IMR-90 (cell line): ENCODE measurements at regions not wholly inside any gene's neighbourhood (a gene's known extent, or its start where the extent isn't known, plus 50 kb on each side); places are given as distances from the start of the nearest gene placed in this dataset.

Experiments
- ATAC-seq: fragments of 200-7000 bp; cut with Tn5 transposase; 2 replicates; pipeline ENCODE4 v1.9.1; 2020; ENCODE audit warnings: low read depth, mild to moderate bottlenecking, moderate library complexity
- BruUV-seq: library from RNA; stranded (reverse); fragments of 400-500 nt; replicated peaks from 2 replicates; lab custom pipeline; 2021; lab: Mats Ljungman, UMichigan
- CTCF ChIA-PET: fragments of 300-600 bp; formaldehyde crosslinking; extraction: SDS; loops from one replicate; lab custom pipeline; 2021; ENCODE audit warnings: antibody characterized with exemption; lab: Yijun Ruan, JAX
- POLR2A ChIA-PET: fragments of 300-600 bp; sonication (Branson Sonifier 250); formaldehyde crosslinking; loops from one replicate; lab custom pipeline; 2022; ENCODE audit warnings: antibody characterized with exemption; ENCODE audit not compliant: unreplicated experiment; lab: Charles Lee
- DNase-seq: peaks from one replicate; pipeline ENCODE4 v3.0.0; 2013
- H2AFZ ChIP-seq: replicated peaks from 2 replicates; pipeline ENCODE3; 2013; ENCODE audit warnings: low read length, mild to moderate bottlenecking; ENCODE audit not compliant: poor library complexity
- H2AK5ac ChIP-seq: 2 replicates; pipeline ENCODE4 v1.6.1; 2013; ENCODE audit warnings: low read depth, low read length, inconsistent platforms
- H2AK9ac ChIP-seq: replicated peaks from 2 replicates; pipeline ENCODE3; 2013; ENCODE audit warnings: mild to moderate bottlenecking, low read depth, low read length, moderate library complexity; ENCODE audit not compliant: poor library complexity
- H2BK120ac ChIP-seq: 2 replicates; pipeline ENCODE4 v1.6.1; 2013; ENCODE audit warnings: low read depth, low read length, inconsistent platforms
- H2BK15ac ChIP-seq: 3 replicates; pipeline ENCODE4 v1.6.1; 2013; ENCODE audit warnings: low read depth, low read length, inconsistent platforms
- H2BK20ac ChIP-seq: 2 replicates; pipeline ENCODE4 v1.6.1; 2013; ENCODE audit warnings: low read depth, mild to moderate bottlenecking, inconsistent platforms, low read length, moderate library complexity
- H2BK5ac ChIP-seq: 2 replicates; pipeline ENCODE4 v1.6.1; 2013; ENCODE audit warnings: mild to moderate bottlenecking, low read depth, low read length, inconsistent platforms; ENCODE audit not compliant: poor library complexity, severe bottlenecking
- H3K14ac ChIP-seq: replicated peaks from 2 replicates; pipeline ENCODE4 v1.6.1; 2013; ENCODE audit warnings: low read depth, low read length, inconsistent platforms
- H3K18ac ChIP-seq: 2 replicates; pipeline ENCODE4 v1.6.1; 2013; ENCODE audit warnings: low read depth, low read length, control low read depth
- H3K23ac ChIP-seq: 2 replicates; pipeline ENCODE4 v1.6.1; 2013; ENCODE audit warnings: low read depth, low read length, inconsistent platforms
- H3K27ac ChIP-seq: 2 replicates; pipeline ENCODE4 v1.5.1; 2013; ENCODE audit warnings: mild to moderate bottlenecking, control low read depth, low read length; ENCODE audit not compliant: insufficient read depth
- H3K27me3 ChIP-seq: 2 replicates; pipeline ENCODE4 v1.6.1; 2013; ENCODE audit warnings: low read length; ENCODE audit not compliant: control insufficient read depth, insufficient read depth
- H3K36me3 ChIP-seq: 2 replicates; pipeline ENCODE4 v1.6.1; 2013; ENCODE audit warnings: low read length, mixed read lengths; ENCODE audit not compliant: control insufficient read depth, insufficient read depth
- H3K4ac ChIP-seq: 2 replicates; pipeline ENCODE4 v1.6.1; 2013; ENCODE audit warnings: low read depth, low read length, inconsistent platforms
- H3K4me1 ChIP-seq: 2 replicates; pipeline ENCODE4 v1.6.1; 2013; ENCODE audit warnings: low read length, mixed read lengths; ENCODE audit not compliant: control insufficient read depth, insufficient read depth
- H3K4me2 ChIP-seq: 2 replicates; pipeline ENCODE4 v1.6.1; 2013; ENCODE audit warnings: low read depth, mild to moderate bottlenecking, control low read depth, low read length, moderate library complexity
- H3K4me3 ChIP-seq: 2 replicates; pipeline ENCODE4 v1.5.1; 2013; ENCODE audit warnings: low read depth, mild to moderate bottlenecking, control low read depth, low read length, moderate library complexity; ENCODE audit not compliant: insufficient read depth
- H3K56ac ChIP-seq: 2 replicates; pipeline ENCODE4 v1.6.1; 2013; ENCODE audit warnings: low read length, inconsistent platforms; ENCODE audit not compliant: insufficient read depth; ENCODE audit errors: extremely low read depth
- H3K79me1 ChIP-seq, 2 experiments: 2 replicates each; pipeline ENCODE4 v1.6.1; 2013; ENCODE audit warnings: low read length in 2 of 2, inconsistent platforms in 1 of 2, low read depth in 1 of 2
- H3K9ac ChIP-seq: 2 replicates; pipeline ENCODE4 v1.6.1; 2013; ENCODE audit warnings: low read depth, low read length, control low read depth
- H3K9me1 ChIP-seq: 2 replicates; pipeline ENCODE4 v1.6.1; 2013; ENCODE audit warnings: low read length, inconsistent platforms; ENCODE audit not compliant: insufficient read depth
- H3K9me3 ChIP-seq: 2 replicates; pipeline ENCODE4 v1.6.1; 2013; ENCODE audit warnings: low read length; ENCODE audit not compliant: control insufficient read depth, insufficient read depth
- H4K20me1 ChIP-seq: 2 replicates; pipeline ENCODE4 v1.6.1; 2013; ENCODE audit warnings: low read length, inconsistent platforms; ENCODE audit not compliant: insufficient read depth
- H4K5ac ChIP-seq: 2 replicates; pipeline ENCODE4 v1.6.1; 2013; ENCODE audit warnings: mild to moderate bottlenecking, low read depth, low read length, control low read depth
- H4K8ac ChIP-seq, 2 experiments: 2 replicates each; pipeline ENCODE4 v1.6.1; 2013; ENCODE audit warnings: low read depth in 2 of 2, low read length in 2 of 2, control low read depth in 1 of 2, inconsistent platforms in 1 of 2
- H4K91ac ChIP-seq: 2 replicates; pipeline ENCODE4 v1.6.1; 2013; ENCODE audit warnings: low read depth, low read length, inconsistent platforms; ENCODE audit not compliant: insufficient read depth
- CEBPB ChIP-seq: IDR thresholded peaks from 2 replicates; pipeline ENCODE4 v1.6.1; 2012; ENCODE audit warnings: low read depth, low read length, improper control_type of control experiment
- CHD1 ChIP-seq: IDR thresholded peaks from 2 replicates; pipeline ENCODE4 v1.6.1; 2012; ENCODE audit warnings: low read depth, low read length, improper control_type of control experiment
- MAFK ChIP-seq: IDR thresholded peaks from 2 replicates; pipeline ENCODE4 v1.6.1; 2012; ENCODE audit warnings: low read depth, low read length, improper control_type of control experiment
- MXI1 ChIP-seq: IDR thresholded peaks from 2 replicates; pipeline ENCODE4 v1.6.1; 2012; ENCODE audit warnings: low read depth, mild to moderate bottlenecking, low read length, moderate library complexity, borderline replicate concordance
- RCOR1 ChIP-seq: IDR thresholded peaks from 2 replicates; pipeline ENCODE4 v1.6.1; 2012; ENCODE audit warnings: mild to moderate bottlenecking, low read length, improper control_type of control experiment; ENCODE audit not compliant: insufficient replicate concordance
- SMC3 ChIP-seq: fragments of 150-350 bp; IDR thresholded peaks from 2 replicates; pipeline ENCODE4 v1.6.1; 2016; ENCODE audit warnings: low read depth, mild to moderate bottlenecking, antibody characterized with exemption, low read length, moderate library complexity
- WGBS, 2 experiments: methylation state at CpG; one replicate each; pipeline versions ENCODE4 v1.1.5 to v1.1.7; 2013; ENCODE audit warnings: missing lambda C conversion rate in 2 of 2; ENCODE audit not compliant: insufficient read length in 1 of 2; ENCODE audit errors: extremely low coverage in 2 of 2; 5-methylcytosine and 5-hydroxymethylcytosine counted together
- dilution Hi-C: fragments of 300-500 bp; cut with HindIII; formaldehyde crosslinking; loops from one replicate; pipeline ENCODE4 v1.14.3; 2018; ENCODE audit warnings: low sequenced_read_pairs; ENCODE audit not compliant: unreplicated experiment
- in situ Hi-C: fragments of 300-500 bp; cut with MboI; formaldehyde crosslinking; loops from 3 replicates; pipeline ENCODE4 v1.14.3; 2019; ENCODE audit warnings: low sequenced_read_pairs, inconsistent platforms, mixed read lengths
- intact Hi-C: fragments of 100-400 bp; cut with micrococcal nuclease; formaldehyde crosslinking; loops from 2 replicates; pipeline ENCODE4 v1.10.0; 2022
- TF ChIP-seq, protein P1 (sequence below): conservative IDR thresholded peaks from 2 replicates; pipeline ENCODE4 v1.5.1; 2012; ENCODE audit warnings: mild to moderate bottlenecking, low read depth, low read length, improper control_type of control experiment
- TF ChIP-seq, protein P2 (sequence below): fragments of 150-350 bp; IDR thresholded peaks from 2 replicates; pipeline ENCODE4 v1.6.1; 2017; ENCODE audit warnings: mild to moderate bottlenecking, antibody characterized with exemption, low read length, low read depth

GRCh38 chrX:26606971-26607370, 391.0 kb downstream of the MAGEB5 start:
- Histone ChIP-seq H2AK5ac (no peak overlapping the region), H3K4ac (no peak overlapping the region), H4K5ac (no peak overlapping the region), H4K8ac (no peak overlapping the region), H3K9me1 (no peaks in the 10 kb centered on the region), H3K4me1 (no peaks in the 10 kb centered on the region), H3K23ac (no peak overlapping the region), H4K91ac (no peak overlapping the region), H2BK5ac (no peak overlapping the region), H3K27ac (no peak overlapping the region), H3K56ac (no peak overlapping the region), H2AK9ac (no peak overlapping the region), H3K4me2 (no peak overlapping the region), H2AFZ (no peak overlapping the region), H3K79me1 (no peaks in the 10 kb centered on the region), H2BK120ac (no peak overlapping the region), H2BK15ac (no peak overlapping the region), H3K36me3 (no peaks in the 10 kb centered on the region), H3K9me3 (no peaks in the 10 kb centered on the region), H3K27me3 (no peaks in the 10 kb centered on the region), H3K14ac (no peak overlapping the region), H3K18ac (no peak overlapping the region), H2BK20ac (no peak overlapping the region), H3K4me3 (no peak overlapping the region), H3K9ac (no peak overlapping the region), H4K20me1 (no peaks in the 10 kb centered on the region)
- DNase-seq = no peak
- TF ChIP-seq CHD1 (no peak), MAFK (no peak), MXI1 (no peak), RCOR1 (no peak), CEBPB (no peak), SMC3 (no peak)
- TF ChIP-seq, protein P1, sequence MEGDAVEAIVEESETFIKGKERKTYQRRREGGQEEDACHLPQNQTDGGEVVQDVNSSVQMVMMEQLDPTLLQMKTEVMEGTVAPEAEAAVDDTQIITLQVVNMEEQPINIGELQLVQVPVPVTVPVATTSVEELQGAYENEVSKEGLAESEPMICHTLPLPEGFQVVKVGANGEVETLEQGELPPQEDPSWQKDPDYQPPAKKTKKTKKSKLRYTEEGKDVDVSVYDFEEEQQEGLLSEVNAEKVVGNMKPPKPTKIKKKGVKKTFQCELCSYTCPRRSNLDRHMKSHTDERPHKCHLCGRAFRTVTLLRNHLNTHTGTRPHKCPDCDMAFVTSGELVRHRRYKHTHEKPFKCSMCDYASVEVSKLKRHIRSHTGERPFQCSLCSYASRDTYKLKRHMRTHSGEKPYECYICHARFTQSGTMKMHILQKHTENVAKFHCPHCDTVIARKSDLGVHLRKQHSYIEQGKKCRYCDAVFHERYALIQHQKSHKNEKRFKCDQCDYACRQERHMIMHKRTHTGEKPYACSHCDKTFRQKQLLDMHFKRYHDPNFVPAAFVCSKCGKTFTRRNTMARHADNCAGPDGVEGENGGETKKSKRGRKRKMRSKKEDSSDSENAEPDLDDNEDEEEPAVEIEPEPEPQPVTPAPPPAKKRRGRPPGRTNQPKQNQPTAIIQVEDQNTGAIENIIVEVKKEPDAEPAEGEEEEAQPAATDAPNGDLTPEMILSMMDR = no peak
- TF ChIP-seq, protein P2, sequence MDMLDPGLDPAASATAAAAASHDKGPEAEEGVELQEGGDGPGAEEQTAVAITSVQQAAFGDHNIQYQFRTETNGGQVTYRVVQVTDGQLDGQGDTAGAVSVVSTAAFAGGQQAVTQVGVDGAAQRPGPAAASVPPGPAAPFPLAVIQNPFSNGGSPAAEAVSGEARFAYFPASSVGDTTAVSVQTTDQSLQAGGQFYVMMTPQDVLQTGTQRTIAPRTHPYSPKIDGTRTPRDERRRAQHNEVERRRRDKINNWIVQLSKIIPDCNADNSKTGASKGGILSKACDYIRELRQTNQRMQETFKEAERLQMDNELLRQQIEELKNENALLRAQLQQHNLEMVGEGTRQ = no peak
- CTCF ChIA-PET = no interaction called here
- ATAC-seq = no peak
- intact Hi-C loops (no loop called here), in situ Hi-C loops (no loop called here), dilution Hi-C loops (no loop called here)
- BruUV-seq = no TSS peak
- WGBS, 2 experiments = no CpG with 5 or more reads among the region's 1 CpG
- POLR2A ChIA-PET = no interaction called here
